OCI-LY7 (cell line): ENCODE measurements at regions not wholly inside any gene's neighbourhood (a gene's known extent, or its start where the extent isn't known, plus 50 kb on each side); places are given as distances from the start of the nearest gene placed in this dataset.

ENCODE experiments used
- EZH2phosphoT487 ChIP-seq: fragments of 200-600 bp; sonication (generic); IDR thresholded peaks from 2 replicates; pipeline ENCODE4 v1.6.1; 2018; ENCODE audit warnings: low read depth, borderline replicate concordance, mild to moderate bottlenecking, mixed run types, antibody characterized with exemption, low read length, moderate library complexity, mixed read lengths
- TF ChIP-seq, protein P1 (sequence below): fragments of 200-600 bp; sonication (generic); conservative IDR thresholded peaks from 2 replicates; pipeline ENCODE4 v1.5.1; 2014; ENCODE audit warnings: mild to moderate bottlenecking, antibody characterized with exemption, low read length, moderate library complexity, mixed read lengths

DNA sequence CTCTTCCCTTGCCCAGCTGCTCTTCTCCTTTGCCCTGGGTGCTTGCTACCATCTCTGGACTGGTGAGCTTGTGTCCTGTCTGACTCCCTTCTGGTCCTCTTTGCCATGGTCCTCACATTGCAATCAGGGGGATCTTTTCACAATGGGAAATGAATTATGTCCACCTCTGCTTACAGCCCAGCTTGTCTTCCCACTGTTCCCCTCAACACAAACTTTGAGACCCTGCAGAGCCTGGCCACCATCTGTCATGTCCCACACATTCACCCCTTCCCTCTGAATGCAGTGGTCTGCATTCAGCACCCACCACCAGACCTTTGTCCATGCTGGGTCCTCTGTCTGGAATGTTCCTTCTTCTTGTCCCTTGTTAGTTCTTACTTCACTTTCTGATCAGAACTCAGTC, 100.5 kb downstream of the ABHD5 start:
- TF ChIP-seq, protein P1, sequence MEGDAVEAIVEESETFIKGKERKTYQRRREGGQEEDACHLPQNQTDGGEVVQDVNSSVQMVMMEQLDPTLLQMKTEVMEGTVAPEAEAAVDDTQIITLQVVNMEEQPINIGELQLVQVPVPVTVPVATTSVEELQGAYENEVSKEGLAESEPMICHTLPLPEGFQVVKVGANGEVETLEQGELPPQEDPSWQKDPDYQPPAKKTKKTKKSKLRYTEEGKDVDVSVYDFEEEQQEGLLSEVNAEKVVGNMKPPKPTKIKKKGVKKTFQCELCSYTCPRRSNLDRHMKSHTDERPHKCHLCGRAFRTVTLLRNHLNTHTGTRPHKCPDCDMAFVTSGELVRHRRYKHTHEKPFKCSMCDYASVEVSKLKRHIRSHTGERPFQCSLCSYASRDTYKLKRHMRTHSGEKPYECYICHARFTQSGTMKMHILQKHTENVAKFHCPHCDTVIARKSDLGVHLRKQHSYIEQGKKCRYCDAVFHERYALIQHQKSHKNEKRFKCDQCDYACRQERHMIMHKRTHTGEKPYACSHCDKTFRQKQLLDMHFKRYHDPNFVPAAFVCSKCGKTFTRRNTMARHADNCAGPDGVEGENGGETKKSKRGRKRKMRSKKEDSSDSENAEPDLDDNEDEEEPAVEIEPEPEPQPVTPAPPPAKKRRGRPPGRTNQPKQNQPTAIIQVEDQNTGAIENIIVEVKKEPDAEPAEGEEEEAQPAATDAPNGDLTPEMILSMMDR, result no peak
- no peak for TF ChIP-seq EZH2phosphoT487
